SH-SY5Y (cell line): ENCODE measurements at regions not wholly inside any gene's neighbourhood (a gene's known extent, or its start where the extent isn't known, plus 50 kb on each side); places are given as distances from the start of the nearest gene placed in this dataset.

Experiments
- GATA2 ChIP-seq: IDR thresholded peaks from 2 replicates; pipeline ENCODE4 v1.6.1; 2011; ENCODE audit warnings: mild to moderate bottlenecking, low read depth, low read length
- GATA3 ChIP-seq: IDR thresholded peaks from 2 replicates; pipeline ENCODE4 v1.6.1; 2011; ENCODE audit warnings: low read depth, mild to moderate bottlenecking, low read length, moderate library complexity

- TF ChIP-seq GATA2 (no peak), GATA3 (no peak)
These were observed 143.0 kb upstream of the MYCN start for GRCh38 chr2:15797231-15797938.
